IMR-90 (cell line): ENCODE measurements at regions not wholly inside any gene's neighbourhood (a gene's known extent, or its start where the extent isn't known, plus 50 kb on each side); places are given as distances from the start of the nearest gene placed in this dataset.

Experiments used
- ATAC-seq: fragments of 200-7000 bp; cut with Tn5 transposase; 2 replicates; pipeline ENCODE4 v1.9.1; 2020; ENCODE audit warnings: low read depth, mild to moderate bottlenecking, moderate library complexity
- BruUV-seq: library from RNA; stranded (reverse); fragments of 400-500 nt; replicated peaks from 2 replicates; lab custom pipeline; 2021; lab: Mats Ljungman, UMichigan
- CTCF ChIA-PET: fragments of 300-600 bp; formaldehyde crosslinking; extraction: SDS; loops from one replicate; lab custom pipeline; 2021; ENCODE audit warnings: antibody characterized with exemption; lab: Yijun Ruan, JAX
- POLR2A ChIA-PET: fragments of 300-600 bp; sonication (Branson Sonifier 250); formaldehyde crosslinking; loops from one replicate; lab custom pipeline; 2022; ENCODE audit warnings: antibody characterized with exemption; ENCODE audit not compliant: unreplicated experiment; lab: Charles Lee
- DNase-seq: peaks from one replicate; pipeline ENCODE4 v3.0.0; 2013
- H2AFZ ChIP-seq: replicated peaks from 2 replicates; pipeline ENCODE3; 2013; ENCODE audit warnings: low read length, mild to moderate bottlenecking; ENCODE audit not compliant: poor library complexity
- H2AK5ac ChIP-seq: 2 replicates; pipeline ENCODE4 v1.6.1; 2013; ENCODE audit warnings: low read depth, low read length, inconsistent platforms
- H2AK9ac ChIP-seq: replicated peaks from 2 replicates; pipeline ENCODE3; 2013; ENCODE audit warnings: mild to moderate bottlenecking, low read depth, low read length, moderate library complexity; ENCODE audit not compliant: poor library complexity
- H2BK120ac ChIP-seq: 2 replicates; pipeline ENCODE4 v1.6.1; 2013; ENCODE audit warnings: low read depth, low read length, inconsistent platforms
- H2BK15ac ChIP-seq: 3 replicates; pipeline ENCODE4 v1.6.1; 2013; ENCODE audit warnings: low read depth, low read length, inconsistent platforms
- H2BK20ac ChIP-seq: 2 replicates; pipeline ENCODE4 v1.6.1; 2013; ENCODE audit warnings: low read depth, mild to moderate bottlenecking, inconsistent platforms, low read length, moderate library complexity
- H2BK5ac ChIP-seq: 2 replicates; pipeline ENCODE4 v1.6.1; 2013; ENCODE audit warnings: mild to moderate bottlenecking, low read depth, low read length, inconsistent platforms; ENCODE audit not compliant: poor library complexity, severe bottlenecking
- H3K14ac ChIP-seq: replicated peaks from 2 replicates; pipeline ENCODE4 v1.6.1; 2013; ENCODE audit warnings: low read depth, low read length, inconsistent platforms
- H3K18ac ChIP-seq: 2 replicates; pipeline ENCODE4 v1.6.1; 2013; ENCODE audit warnings: low read depth, low read length, control low read depth
- H3K23ac ChIP-seq: 2 replicates; pipeline ENCODE4 v1.6.1; 2013; ENCODE audit warnings: low read depth, low read length, inconsistent platforms
- H3K27ac ChIP-seq: 2 replicates; pipeline ENCODE4 v1.5.1; 2013; ENCODE audit warnings: mild to moderate bottlenecking, control low read depth, low read length; ENCODE audit not compliant: insufficient read depth
- H3K27me3 ChIP-seq: 2 replicates; pipeline ENCODE4 v1.6.1; 2013; ENCODE audit warnings: low read length; ENCODE audit not compliant: control insufficient read depth, insufficient read depth
- H3K36me3 ChIP-seq: 2 replicates; pipeline ENCODE4 v1.6.1; 2013; ENCODE audit warnings: low read length, mixed read lengths; ENCODE audit not compliant: control insufficient read depth, insufficient read depth
- H3K4ac ChIP-seq: 2 replicates; pipeline ENCODE4 v1.6.1; 2013; ENCODE audit warnings: low read depth, low read length, inconsistent platforms
- H3K4me1 ChIP-seq: 2 replicates; pipeline ENCODE4 v1.6.1; 2013; ENCODE audit warnings: low read length, mixed read lengths; ENCODE audit not compliant: control insufficient read depth, insufficient read depth
- H3K4me2 ChIP-seq: 2 replicates; pipeline ENCODE4 v1.6.1; 2013; ENCODE audit warnings: low read depth, mild to moderate bottlenecking, control low read depth, low read length, moderate library complexity
- H3K4me3 ChIP-seq: 2 replicates; pipeline ENCODE4 v1.5.1; 2013; ENCODE audit warnings: low read depth, mild to moderate bottlenecking, control low read depth, low read length, moderate library complexity; ENCODE audit not compliant: insufficient read depth
- H3K56ac ChIP-seq: 2 replicates; pipeline ENCODE4 v1.6.1; 2013; ENCODE audit warnings: low read length, inconsistent platforms; ENCODE audit not compliant: insufficient read depth; ENCODE audit errors: extremely low read depth
- H3K79me1 ChIP-seq, 2 experiments: 2 replicates each; pipeline ENCODE4 v1.6.1; 2013; ENCODE audit warnings: low read length in 2 of 2, inconsistent platforms in 1 of 2, low read depth in 1 of 2
- H3K9ac ChIP-seq: 2 replicates; pipeline ENCODE4 v1.6.1; 2013; ENCODE audit warnings: low read depth, low read length, control low read depth
- H3K9me1 ChIP-seq: 2 replicates; pipeline ENCODE4 v1.6.1; 2013; ENCODE audit warnings: low read length, inconsistent platforms; ENCODE audit not compliant: insufficient read depth
- H3K9me3 ChIP-seq: 2 replicates; pipeline ENCODE4 v1.6.1; 2013; ENCODE audit warnings: low read length; ENCODE audit not compliant: control insufficient read depth, insufficient read depth
- H4K20me1 ChIP-seq: 2 replicates; pipeline ENCODE4 v1.6.1; 2013; ENCODE audit warnings: low read length, inconsistent platforms; ENCODE audit not compliant: insufficient read depth
- H4K5ac ChIP-seq: 2 replicates; pipeline ENCODE4 v1.6.1; 2013; ENCODE audit warnings: mild to moderate bottlenecking, low read depth, low read length, control low read depth
- H4K8ac ChIP-seq, 2 experiments: 2 replicates each; pipeline ENCODE4 v1.6.1; 2013; ENCODE audit warnings: low read depth in 2 of 2, low read length in 2 of 2, control low read depth in 1 of 2, inconsistent platforms in 1 of 2
- H4K91ac ChIP-seq: 2 replicates; pipeline ENCODE4 v1.6.1; 2013; ENCODE audit warnings: low read depth, low read length, inconsistent platforms; ENCODE audit not compliant: insufficient read depth
- MAFK ChIP-seq: IDR thresholded peaks from 2 replicates; pipeline ENCODE4 v1.6.1; 2012; ENCODE audit warnings: low read depth, low read length, improper control_type of control experiment
- RCOR1 ChIP-seq: IDR thresholded peaks from 2 replicates; pipeline ENCODE4 v1.6.1; 2012; ENCODE audit warnings: mild to moderate bottlenecking, low read length, improper control_type of control experiment; ENCODE audit not compliant: insufficient replicate concordance
- WGBS, 2 experiments: methylation state at CpG; one replicate each; pipeline versions ENCODE4 v1.1.5 to v1.1.7; 2013; ENCODE audit warnings: missing lambda C conversion rate in 2 of 2; ENCODE audit not compliant: insufficient read length in 1 of 2; ENCODE audit errors: extremely low coverage in 2 of 2; 5-methylcytosine and 5-hydroxymethylcytosine counted together
- dilution Hi-C: fragments of 300-500 bp; cut with HindIII; formaldehyde crosslinking; loops from one replicate; pipeline ENCODE4 v1.14.3; 2018; ENCODE audit warnings: low sequenced_read_pairs; ENCODE audit not compliant: unreplicated experiment
- in situ Hi-C: fragments of 300-500 bp; cut with MboI; formaldehyde crosslinking; loops from 3 replicates; pipeline ENCODE4 v1.14.3; 2019; ENCODE audit warnings: low sequenced_read_pairs, inconsistent platforms, mixed read lengths
- intact Hi-C: fragments of 100-400 bp; cut with micrococcal nuclease; formaldehyde crosslinking; loops from 2 replicates; pipeline ENCODE4 v1.10.0; 2022

- H3K4me1 ChIP-seq = no peaks in the 10 kb centered on the region
- ChIA-PET POLR2A (no interaction called here), CTCF (no interaction called here)
- no peaks in the 10 kb centered on the region for H4K20me1 ChIP-seq
- no peak overlapping the region for H4K8ac ChIP-seq
- no peak overlapping the region for H2BK15ac ChIP-seq
- H4K5ac ChIP-seq = no peak overlapping the region
- no peak overlapping the region for H2BK5ac ChIP-seq
- no peak overlapping the region for H2AFZ ChIP-seq
- no peaks in the 10 kb centered on the region for H3K9me1 ChIP-seq
- no peak overlapping the region for H3K56ac ChIP-seq
- BruUV-seq = no TSS peak
- H3K36me3 ChIP-seq = no peaks in the 10 kb centered on the region
- H3K18ac ChIP-seq = no peak overlapping the region
- H3K4ac ChIP-seq = no peak overlapping the region
- no peak for DNase-seq
- no peak overlapping the region for H2BK120ac ChIP-seq
- no peaks in the 10 kb centered on the region for H3K27me3 ChIP-seq
- H3K4me2 ChIP-seq = no peak overlapping the region
- ATAC-seq = no peak
- intact Hi-C loops = no loop called here
- no peaks in the 10 kb centered on the region for H3K79me1 ChIP-seq
- H3K4me3 ChIP-seq = no peak overlapping the region
- no peak overlapping the region for H3K23ac ChIP-seq
- TF ChIP-seq RCOR1 (no peak), MAFK (no peak)
- no peak overlapping the region for H3K9ac ChIP-seq
- dilution Hi-C loops = no loop called here
- no peak overlapping the region for H3K27ac ChIP-seq
- H2BK20ac ChIP-seq = no peak overlapping the region
- WGBS, 2 experiments = 50% methylated on average over 2 of the region's 6 CpGs; no CpG with 5 or more reads in 1 of the 2 experiments
- no peak overlapping the region for H4K91ac ChIP-seq
- H2AK9ac ChIP-seq = no peak overlapping the region
- in situ Hi-C loops = no loop called here
- H2AK5ac ChIP-seq = no peak overlapping the region
- no peak overlapping the region for H3K14ac ChIP-seq
- H3K9me3 ChIP-seq = peaks cover 55% of the 10 kb centered on the region
Observed at GRCh38 chr1:4980211-4980610, 325.8 kb downstream of the AJAP1 start.
